ENCODE measurements at regions not wholly inside any gene's neighbourhood (a gene's known extent, or its start where the extent isn't known, plus 50 kb on each side); places are given as distances from the start of the nearest gene placed in this dataset.
A peak's percentile ranks its signal among the peaks of the same experiment; 100 is the strongest.

DNA sequence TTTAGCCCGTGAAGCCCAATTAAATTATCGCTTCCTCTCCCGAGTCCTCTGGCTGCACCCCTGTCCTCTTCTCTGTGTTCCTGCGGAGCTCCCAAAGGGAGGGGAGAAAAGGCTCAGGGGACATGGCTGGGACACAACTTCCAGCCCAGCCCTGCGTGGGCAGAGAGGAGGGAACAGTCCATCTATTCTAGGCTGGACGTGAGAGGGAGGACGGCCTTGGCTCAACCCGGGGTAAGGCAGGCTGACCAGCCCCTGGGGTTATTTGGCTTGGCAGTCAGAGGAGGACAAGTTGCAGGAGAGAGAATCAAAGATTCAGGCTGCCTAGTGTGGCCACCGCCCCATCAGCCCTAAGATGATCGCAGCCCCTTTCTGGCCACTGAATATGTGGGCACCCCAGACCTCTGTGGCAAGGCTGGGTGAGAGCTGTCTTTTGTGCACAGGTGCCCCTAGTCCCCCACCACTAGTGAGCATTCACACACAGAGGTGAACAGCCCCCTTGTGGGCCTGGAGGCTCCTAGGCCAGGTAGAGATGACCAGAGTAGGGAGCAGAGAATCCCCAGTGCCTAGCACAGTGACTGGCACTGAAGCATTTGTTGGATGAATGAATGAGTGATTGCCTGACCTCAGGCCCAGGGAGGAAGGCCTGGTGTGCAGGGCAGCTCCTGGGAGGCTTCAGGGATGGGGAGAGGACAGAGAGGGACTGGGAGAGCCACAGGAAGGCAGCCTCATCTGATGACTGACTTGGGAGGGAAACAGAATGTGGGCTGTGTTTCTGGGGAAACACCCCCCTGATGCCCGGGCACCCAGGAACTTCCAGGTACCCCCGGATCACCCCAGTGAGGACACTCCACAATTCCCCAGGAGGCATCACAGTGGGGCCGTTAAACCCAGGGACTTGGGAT lies 133.9 kb downstream of the C9orf50 start:
- no peak for DNase-seq

DNA sequence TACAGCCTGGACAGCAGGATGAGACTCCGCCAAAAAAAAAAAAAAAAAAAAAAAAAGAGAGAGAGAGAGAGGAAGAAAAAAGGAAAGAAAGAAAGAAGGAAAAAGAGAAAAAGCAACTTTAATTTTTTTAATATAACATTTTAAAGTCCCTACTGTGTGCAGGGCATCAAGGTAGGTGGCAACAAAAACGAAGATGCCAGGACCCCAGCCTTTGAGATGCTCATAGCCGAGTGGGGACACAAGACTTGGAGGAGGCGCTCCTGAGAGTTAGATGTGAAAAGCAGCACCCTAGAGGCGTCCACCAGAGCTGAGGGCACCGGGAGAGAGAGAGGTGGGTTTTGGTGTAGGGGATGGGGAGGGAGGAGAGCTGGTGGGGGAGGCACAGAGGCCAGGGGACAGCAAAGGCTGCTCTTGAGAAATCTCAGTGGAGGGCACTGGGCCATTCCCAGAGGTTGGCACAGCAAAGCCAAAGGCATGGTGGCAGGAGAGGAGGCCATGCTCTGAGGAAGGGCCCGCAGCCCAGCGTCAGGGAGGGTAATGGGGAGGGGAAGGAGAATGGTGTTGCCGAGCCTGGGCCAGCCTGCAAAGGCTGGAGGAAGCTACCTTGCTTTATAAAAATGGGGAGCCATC lies 135.6 kb downstream of the C9orf50 start:
- DNase-seq, result no peak

DNA sequence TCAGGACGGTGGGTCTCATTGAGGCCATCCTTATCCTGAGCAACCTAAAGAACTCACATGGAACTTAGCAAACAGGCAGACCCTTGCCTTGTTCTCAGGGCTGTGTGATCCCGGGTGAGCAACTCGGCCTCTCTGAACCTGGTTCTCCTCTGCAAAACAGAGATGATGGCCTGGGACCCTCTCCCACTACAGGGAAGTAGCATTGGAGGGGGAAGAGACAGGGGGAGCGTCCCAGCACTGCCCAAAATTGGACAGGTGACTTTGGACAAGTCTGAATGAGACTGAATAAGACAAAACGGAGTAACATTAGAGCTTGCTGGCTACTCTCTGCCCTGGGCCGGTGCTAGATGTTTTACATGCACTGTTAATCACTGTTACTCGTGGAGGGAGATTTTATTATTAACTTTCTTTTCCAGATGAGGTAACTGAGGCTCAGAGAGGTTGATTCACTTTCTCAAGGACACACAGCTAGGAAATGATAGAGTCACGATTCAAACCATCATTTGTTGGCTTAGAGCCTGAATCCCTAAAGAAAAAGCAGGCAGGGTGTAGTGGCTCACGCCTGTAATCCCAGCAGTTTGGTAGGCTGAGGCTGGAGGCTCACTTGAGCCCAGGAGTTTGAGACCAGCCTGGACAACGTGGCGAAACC lies 136.4 kb downstream of the C9orf50 start:
- DNase-seq, result no peak

DNA sequence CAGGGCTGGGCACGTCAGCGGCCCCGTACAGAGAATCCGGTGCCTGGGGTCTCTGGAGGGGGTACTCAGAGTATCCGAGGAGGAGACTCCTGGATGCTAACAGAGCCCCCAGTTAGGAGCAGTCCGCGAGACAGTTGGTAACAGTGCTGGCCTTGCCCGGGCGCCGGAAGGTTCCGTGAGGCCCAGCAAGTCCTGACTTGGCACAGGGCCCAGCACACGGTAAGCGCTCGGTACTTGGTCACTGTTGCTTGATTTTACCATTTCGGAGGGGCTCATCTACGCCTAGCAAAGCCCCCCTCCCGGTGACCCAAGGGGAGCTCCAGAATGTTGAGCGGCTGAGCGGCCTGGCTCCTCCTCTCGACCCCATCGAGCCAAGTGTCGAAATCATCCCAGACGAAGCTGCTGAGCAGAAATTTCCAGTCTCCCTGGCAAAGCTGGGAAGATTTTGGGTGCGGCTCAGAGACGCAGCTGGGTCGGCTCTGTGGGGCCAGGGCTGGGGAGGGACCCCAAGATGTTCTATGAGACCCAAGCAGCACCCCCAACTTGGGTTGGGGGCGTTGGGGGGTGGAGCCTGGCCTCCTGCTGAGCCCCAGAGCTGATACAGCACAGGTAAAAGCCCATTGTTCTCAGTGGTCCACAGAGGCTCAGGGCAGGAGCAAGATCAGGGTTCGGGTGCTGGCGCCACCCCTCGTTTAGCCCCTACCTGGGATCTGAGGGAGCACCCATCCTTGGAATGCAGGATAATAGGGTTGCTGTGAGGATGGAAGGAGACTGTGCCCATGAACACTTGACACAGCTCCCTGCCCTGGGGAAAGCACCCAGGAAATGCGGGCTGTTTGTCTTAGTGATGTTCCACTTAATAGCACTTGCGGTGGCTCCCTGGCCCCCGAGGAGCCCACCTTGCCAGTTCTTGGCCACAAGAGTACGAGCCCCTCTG lies 137.2 kb downstream of the C9orf50 start:
- DNase-seq, result peak; percentile 79

DNA sequence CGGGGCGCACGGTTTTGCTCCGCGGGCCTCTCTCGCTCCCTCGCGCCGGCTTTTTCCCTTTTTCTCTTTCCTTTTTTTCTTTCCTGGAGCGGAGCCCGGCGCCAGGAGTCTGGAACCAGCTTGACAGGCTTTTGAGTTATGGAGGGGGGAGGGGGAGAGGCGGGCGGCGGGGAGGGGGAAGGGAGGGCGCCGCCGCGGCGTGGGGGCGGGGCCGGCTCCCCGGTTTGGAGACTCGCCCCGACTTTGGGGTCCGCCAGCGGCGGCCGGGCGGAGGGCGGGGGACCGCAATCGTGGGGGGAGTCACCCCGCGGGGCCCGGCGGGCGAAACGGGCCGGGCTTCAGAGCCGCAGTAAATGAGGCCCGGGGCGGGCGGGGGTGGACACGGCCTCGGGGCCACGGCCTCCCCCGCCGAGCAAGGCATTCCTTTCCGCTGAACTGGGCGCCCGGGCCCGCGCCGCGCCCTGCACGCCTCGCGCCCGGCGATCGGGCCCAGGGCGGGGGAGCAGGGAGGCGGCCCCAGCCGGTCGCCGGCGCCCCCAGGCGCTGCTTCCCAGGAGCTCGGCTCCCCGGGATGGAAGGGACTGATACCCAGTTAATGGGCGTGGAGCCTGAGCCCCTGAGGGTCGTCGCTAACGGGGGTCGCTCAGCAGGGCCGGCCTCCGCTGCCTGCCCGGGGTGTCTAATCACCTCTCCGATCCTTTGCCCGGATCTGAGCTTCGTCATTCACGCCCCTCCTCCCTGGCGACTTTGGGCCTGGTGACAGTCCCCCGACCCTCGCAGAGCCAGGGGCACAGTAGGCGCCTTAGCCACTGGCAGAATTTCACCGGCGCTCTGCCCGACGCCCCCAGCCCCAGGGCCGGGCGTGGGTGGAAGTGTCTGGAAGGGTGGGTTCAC lies 138.1 kb downstream of the C9orf50 start:
- DNase-seq, result peak; percentile 84

DNA sequence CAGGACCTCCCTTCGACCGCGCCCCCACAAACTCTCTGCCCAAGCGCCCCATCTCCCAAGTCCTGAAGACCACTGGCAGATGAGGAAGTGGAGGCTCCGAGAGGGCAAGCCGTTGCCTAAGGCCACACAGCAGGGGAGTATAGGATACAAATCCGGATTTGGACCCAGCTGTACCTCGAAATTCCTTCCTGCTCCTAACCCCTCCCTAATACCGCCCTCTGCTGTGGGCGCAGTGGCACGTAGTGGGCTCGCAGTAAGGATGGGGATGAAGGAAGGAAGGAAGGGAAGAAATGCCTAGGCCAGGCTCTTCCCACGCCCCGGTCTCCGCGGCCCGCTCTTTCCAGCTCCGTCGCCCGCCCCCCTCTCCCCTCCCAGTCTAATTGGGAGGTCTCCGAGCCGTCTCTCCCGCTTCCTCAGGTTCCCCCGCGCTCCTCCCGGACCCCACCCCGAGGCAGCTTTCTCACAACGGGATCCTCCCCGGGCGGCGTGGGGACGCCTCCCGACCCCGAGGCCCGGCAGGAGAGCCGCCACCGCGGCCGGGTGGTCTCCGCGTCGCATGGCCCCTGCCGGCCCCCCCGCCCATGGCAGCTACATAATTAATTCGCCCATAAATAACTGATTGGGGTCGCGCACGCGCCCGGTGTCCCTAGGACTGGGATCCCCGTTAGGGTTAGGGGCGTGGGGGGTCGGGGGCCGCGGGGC lies 138.9 kb downstream of the C9orf50 start:
- DNase-seq, result no peak

DNA sequence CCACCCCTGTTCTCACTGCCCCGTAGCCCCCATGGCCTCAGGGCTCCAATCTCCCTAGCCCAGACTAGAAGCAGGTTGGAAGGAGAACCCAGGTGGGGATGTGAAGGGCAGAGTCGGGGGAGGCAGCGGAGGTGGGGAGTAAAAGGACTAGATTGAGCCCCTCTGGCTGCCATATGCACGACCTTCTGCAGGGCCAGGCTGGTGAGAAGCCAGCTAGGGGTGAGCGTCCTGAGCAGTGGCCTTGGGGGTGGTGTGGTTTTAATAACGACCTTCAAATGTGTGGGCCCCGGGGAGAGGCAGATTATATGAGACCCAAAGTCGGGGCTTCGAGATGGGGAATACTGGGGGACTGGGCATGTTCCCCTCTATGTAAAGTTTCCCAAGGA lies 139.5 kb downstream of the C9orf50 start:
- DNase-seq, result no peak

DNA sequence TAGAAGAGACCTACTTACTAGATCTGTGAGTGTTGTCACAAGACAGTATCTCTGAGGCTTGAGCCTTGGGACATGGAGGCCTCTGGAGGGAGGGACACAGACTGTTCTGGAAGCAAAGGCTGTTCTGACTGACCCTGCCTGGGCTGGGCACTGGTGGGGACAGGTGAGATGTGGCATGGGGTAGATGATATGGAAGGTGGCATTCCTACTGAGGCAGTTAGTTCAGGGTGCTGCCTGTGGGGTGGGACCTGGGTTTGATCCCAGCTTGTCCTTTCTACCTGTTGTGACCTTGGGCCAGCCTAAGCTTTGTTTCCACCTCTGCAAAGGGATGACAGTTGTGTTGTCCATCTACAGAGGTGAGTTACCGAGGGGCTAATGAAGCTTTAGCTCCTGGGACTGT lies 140.2 kb downstream of the C9orf50 start:
- no peak for DNase-seq

DNA sequence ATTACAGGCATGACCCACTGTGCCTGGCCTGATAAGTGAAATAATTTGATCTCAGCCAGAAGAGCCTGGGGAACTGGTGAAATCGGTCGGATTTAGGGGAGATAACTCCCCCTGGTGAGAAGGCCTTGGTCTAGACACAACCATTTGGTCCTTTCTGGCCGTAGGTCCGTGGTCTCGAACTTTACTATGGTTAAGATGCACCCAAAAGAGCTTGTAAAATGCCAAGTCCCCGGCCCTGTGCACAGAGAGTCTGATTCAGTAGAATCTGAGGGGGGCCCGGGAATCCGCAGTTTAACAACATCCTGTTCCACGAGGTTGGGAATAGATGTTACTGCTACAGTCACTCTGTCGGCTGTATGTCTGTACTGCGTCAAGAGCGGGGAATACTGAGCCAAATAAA lies 140.7 kb downstream of the C9orf50 start:
- DNase-seq, result no peak

DNA sequence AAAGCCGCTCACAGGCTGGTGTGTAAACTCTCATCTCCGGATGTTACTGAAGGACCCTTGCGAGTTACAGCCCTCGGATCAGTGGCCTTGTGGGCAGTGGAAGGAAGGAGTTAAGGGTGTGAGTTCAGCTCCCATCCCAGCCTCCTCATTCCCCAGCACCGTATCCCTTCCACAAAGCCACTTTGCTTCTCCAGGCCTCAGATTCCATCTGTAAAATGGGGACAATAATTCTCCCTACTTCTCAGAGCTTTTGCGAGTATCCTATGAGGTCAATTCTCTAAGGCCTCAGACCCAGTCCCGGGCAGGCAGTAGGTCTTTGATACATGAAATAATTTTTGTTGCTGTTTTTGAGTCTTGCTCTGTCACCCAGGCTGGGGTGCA lies 141.3 kb downstream of the C9orf50 start:
- no peak for DNase-seq

DNA sequence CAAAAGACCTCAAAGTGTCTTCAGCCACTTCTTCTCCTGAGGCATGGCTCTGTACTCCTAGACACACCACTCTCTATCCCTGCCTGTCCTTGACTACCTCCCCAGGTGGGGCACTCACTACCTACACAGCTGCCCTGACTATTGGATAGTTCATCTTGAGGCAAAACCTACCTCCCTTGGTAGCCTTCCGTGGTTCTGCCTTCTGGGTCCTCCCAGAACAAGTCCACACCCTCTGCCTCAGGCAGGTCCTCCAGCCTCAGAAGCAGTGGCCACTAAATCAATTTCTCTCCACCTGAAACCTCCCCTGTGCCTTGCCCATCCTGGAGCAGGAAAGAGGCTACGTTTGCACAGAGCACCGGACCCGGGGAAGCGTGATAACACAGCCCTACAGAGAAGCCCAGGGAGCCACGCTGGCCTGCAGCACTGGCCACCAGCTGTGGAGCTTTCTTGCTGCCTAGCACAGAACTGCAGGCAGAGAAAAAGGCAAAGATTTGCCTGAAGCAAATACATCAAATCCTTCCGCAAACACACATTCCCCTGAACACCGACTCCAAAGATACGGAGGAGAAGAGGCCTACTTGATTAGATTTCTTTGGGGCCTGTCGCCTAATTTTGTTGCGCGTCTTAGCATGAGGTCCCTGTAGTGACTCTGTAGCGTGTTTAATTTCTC lies 141.8 kb downstream of the C9orf50 start:
- no peak for DNase-seq

DNA sequence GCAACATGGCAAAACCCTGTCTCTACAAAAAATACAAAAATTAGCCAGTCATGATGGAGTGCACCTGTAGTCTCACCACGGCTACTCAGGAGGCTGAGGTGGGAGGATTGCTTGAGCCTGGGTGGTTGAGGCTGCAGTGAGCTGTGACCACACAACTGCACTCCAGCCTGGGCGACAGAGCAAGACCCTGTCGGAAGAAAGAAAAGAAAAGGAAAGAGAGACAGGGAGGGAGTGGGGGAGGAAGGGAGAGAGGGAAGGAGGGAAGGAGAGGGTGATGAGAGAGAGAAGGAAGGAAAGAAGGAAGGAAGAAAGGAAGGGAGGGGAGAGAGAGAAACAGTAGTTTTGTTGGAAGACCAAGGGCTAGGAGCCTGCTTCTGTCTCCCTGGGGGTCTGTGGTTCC lies 142.4 kb downstream of the C9orf50 start:
- no peak for DNase-seq

DNA sequence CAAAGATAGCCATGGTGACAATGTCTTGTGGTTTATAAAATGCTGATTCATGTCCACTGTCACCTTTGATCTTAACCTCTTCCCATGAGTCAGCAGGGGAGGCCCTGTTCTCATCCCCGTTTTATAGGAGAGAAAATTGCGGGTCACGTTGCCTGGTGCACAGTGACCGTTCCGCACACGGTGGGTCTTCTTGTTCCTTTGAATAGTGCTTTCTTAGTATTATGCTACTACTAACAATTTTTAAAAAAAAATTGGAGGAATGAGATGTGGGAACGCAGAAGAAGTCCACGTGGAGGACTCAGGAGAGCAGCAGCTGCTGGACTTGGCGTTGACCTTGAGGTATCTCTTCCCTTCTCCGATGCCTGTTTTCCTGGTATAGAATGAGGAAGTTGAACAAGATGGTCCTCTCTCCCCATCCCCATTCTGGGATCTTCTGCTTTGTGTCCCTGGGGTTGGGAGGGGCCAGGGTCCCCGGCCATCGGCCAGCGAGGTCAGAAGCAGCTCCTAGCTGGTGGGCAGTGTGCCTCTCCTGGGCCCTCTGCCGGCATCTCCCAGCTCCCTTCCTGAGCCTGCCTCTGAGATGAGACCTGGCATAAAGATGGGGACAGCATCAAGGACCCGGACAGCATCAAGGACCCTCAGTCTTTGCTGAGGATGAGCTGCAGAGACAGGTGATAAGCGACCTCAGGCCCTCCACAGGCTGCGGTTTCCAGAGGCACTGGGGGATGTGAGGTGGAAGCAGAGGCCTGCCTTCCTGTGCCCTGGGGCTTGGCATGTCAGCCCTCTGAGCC lies 143.9 kb downstream of the C9orf50 start:
- no peak for DNase-seq

DNA sequence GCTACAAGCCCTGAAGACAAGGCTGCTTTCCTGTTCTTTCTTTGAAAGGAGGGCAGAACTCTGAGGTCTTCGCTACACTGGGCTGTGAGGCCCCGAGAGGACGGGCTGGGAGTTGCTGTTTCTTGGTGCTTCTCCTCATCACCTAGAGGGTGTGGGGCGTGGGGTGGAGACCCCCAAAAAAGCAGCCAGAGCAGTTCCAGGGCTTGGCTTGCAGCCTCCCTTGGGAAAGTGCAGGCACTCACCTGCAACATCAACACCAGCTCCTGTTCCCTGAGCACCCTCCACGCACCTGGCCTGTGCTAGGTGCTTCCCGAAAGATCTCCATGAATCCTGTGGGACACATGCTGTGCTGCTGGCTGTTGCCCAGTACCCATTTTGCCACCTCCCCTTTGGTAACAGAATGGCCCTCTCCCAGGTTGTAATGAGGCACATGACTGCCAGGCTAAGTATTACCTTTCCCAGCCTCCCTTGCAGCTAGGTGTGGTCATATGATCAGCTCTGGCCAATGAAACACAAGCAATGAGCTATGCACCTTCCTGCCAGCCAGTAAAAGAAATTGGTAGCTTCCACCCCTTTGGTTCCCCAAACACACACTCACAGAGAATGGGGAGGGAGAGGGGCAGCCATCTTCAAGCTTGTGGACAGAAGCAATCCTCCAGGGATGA lies 146.0 kb downstream of the C9orf50 start:
- no peak for DNase-seq

DNA sequence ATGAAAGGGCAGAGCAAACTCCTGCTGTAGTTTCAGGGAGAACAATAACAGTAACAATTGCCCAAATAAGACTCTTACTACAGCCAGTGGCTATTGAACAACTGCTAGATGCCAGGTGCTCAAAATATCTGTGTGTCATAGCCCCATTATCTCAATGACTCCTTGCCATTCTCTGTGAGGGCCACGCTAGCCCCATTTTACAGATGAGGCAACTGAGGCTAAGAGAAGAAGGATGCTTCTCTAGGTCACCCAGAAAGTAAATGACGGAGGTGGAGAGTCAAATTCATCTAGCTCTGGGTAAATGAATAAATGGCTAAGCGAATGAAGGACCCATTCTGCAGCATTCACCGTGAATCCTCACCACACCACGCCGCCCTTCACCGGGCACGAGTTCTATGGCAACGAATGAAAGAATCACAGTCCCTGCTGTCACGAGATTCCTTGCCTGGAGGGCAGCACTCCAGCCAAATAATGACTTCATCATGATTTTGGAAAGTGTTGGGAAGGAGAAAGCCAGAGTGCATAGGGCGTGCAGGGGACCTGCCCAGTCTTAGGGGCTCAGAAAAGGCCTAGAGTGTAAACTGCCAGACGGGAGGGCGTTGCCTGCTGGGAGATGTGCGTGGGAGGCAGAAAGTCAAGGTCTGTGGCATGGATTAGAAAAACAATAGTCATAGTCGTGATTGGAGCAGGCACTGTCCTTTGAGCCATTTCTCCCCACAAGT lies 147.2 kb downstream of the C9orf50 start:
- DNase-seq, result no peak

DNA sequence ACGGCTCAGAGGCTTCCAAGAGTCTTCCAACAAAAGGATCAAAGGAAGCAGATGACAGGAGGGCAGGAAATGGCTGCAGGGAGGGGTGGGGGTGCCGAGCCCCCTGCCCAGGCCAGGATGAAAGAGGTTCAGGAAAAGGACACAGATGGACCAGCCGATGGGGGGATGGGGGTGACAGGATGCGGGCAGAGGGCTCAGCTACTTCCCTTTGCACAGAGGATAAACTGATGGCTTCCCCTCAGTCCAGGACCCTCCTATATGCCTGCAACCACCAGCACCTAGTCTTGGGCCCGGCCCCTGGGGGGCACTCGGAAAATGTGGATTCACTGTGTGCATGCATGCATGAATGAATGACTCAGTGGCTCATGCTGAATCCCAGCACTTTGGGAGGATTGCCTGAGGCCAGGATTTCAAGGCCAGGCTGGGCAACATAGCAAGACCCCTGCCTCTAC lies 148.2 kb downstream of the C9orf50 start:
- no peak for DNase-seq

DNA sequence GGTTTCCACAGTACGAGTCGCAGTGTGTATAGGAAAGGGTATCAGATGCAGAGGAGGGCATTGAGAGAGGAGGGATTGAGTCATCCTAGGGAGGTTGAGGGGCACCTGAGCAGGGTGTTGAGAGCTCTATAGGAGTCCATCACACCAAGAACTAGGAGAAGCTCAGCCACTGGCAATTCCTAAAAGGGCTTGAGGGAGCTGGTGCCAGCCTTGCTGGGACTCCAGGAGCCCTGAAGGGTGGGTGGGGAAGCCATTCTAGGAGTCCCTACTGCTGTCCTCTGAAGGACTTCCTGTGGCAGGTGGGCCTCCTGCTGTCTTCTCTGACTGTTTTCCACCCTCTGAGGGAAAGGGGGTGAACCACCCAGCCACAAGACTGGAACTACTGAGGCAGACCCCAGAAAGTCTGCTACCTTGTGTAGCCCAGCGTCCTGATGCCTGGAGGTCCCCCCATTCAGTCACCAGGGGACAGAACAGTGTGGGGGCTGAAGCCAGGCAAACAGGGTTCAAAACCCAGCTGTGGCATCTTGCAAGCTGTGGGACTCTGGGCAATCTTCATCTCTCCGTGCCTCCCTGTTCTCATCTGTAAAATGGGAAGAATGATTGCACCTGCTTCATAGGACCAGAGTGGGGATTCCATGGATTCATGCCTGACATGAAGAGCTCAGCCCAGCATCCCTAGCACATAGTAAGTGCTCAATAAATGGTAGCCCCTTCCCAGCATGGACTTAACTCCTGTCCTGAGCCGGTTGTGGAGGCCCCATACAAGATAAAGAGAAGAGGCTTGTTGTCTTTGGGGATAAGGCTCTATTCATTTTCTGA lies 149.5 kb downstream of the C9orf50 start:
- no peak for DNase-seq

DNA sequence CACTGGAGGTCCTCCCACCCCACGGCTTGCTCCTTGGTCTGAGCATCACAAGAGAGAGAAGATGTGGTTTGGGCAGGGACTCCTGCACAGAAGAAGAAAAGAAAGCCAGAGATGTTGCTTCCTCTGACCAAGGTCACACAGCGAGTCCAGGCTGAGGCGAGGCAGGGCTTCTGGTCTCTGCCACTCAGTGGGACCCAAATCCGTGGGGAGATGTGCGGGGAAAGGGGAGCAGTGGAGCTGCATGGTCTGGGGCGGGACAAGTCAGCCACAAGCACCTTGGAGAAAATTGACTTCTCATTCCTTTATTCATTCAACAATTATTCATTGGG lies 150.9 kb downstream of the C9orf50 start:
- no peak for DNase-seq

Measured in midbrain (tissue), 1 donor.